ENCODE measurements at regions not wholly inside any gene's neighbourhood (a gene's known extent, or its start where the extent isn't known, plus 50 kb on each side); places are given as distances from the start of the nearest gene placed in this dataset.
"Not testable (repeated sequence)": the region's sequence is repeated elsewhere in the genome, so short reads cannot be mapped to it uniquely, and the experiment has no call there.

DNA sequence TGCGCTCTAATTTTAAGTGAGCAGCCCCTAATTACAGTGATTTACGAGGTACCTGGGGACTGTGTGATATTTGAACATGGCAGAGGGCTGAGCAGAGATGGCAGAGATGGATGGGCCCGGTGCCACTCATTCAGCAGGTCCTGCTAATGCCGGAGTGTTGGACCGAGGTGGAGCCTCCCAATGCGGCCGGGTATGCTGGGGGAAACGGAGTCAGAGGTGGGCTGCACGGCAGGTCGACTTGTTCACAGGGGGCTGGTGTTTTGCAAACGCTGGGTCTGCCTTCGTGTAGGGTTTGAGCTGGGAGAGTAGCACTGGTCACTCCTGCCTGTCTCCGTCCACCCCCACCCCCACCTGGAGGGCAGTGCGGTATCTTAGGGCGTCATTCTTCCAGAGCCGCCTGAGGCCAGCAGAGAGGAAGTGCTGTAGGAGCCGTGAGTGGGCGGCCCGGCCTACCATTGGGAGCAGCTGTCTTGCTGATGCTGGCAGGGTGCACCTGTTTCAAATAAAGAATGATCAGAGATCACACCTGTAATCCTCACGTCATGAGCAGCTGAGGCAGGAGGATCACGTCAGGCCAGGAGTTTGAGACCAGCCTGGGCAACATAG, 122.6 kb downstream of the IGLL1 start:
- no peak for ATAC-seq

DNA sequence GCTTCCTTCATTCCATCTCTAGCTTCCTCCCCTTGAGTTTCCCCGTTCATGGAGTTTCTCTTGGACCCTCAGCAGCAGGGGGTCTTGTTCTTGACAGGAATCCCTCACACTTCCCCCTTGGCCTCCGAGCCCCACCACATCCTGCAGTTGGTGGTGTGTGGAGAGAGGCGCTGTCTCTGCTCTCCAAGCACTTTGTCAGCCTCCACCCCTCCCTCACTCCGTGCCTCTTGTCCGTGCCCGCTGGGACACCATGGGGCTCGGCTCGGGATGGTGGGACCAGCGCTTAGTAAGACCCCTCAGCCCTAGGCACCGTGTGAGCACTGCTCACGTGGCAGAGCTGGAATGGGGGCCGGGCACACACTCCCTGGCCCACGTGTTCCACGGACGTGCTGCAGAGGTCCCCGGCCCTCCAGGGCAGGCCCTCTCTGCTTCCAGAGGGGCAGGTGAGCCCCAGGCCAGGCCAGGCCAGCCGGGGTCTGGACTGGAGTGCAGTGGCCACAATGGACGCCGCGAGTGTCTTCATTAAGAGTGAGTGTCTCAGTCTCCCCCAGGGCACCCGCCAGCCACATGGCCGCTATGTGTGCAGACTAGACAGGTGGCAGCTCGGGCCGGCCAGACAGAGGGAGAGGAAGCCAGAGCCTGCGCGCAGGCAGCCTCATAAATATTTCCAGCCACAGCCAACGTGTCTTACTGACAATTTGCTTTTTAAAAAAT, 123.3 kb downstream of the IGLL1 start:
- H3K36me3 ChIP-seq; H3K27ac ChIP-seq; intact Hi-C loops (cut with DNase I); ATAC-seq; H3K4me1 ChIP-seq; DNase-seq; H3K4me3 ChIP-seq; H3K9me3 ChIP-seq: not testable (repeated sequence)
- 57 to 63% (median 59%) methylated on average over 26 to 27 of the region's 27 CpGs for WGBS, 4 donors
- H3K27me3 ChIP-seq = peaks cover 0 to 27% (median 4%) of the 10 kb centered on the region in 9 donors

More for the DNA sequence above, 122.6 kb downstream of the IGLL1 start:
- no peaks in the 10 kb centered on the region for H3K4me1 ChIP-seq
- intact Hi-C loops (cut with DNase I) = no loop called here
- H3K27ac ChIP-seq = no peak overlapping the region
- no peaks in the 10 kb centered on the region for H3K9me3 ChIP-seq
- no peak for DNase-seq
- 75 to 78% (median 76%) methylated on average over 13 to 21 of the region's 21 CpGs for WGBS, 4 donors
- H3K4me3 ChIP-seq = no peak overlapping the region
- TF ChIP-seq, protein P1, sequence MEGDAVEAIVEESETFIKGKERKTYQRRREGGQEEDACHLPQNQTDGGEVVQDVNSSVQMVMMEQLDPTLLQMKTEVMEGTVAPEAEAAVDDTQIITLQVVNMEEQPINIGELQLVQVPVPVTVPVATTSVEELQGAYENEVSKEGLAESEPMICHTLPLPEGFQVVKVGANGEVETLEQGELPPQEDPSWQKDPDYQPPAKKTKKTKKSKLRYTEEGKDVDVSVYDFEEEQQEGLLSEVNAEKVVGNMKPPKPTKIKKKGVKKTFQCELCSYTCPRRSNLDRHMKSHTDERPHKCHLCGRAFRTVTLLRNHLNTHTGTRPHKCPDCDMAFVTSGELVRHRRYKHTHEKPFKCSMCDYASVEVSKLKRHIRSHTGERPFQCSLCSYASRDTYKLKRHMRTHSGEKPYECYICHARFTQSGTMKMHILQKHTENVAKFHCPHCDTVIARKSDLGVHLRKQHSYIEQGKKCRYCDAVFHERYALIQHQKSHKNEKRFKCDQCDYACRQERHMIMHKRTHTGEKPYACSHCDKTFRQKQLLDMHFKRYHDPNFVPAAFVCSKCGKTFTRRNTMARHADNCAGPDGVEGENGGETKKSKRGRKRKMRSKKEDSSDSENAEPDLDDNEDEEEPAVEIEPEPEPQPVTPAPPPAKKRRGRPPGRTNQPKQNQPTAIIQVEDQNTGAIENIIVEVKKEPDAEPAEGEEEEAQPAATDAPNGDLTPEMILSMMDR (IDR thresholded peaks at IDR 0.05) = no peak
- peaks cover 0 to 21% (median 4%) of the 10 kb centered on the region in 9 donors for H3K27me3 ChIP-seq
- no peaks in the 10 kb centered on the region for H3K36me3 ChIP-seq

DNA sequence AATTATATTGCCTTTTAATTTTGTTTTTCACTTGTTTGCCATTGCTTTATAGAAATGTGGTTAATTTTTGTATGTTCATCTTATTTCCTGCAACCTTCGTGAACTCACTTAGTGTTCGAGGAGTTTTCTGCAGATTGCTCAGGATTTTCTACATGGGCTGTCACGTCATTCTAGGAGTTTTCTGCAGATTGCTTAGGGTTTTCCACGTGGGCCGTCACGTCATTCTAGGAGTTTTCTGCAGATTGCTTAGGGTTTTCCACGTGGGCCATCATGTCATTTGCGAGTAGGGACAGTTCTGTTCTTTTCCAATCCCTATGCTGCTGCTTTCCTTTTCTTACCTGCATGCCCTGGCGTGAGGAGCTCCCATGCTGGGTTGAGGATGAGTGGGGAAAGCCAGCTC, 125.7 kb downstream of the IGLL1 start:
- ATAC-seq; H3K9me3 ChIP-seq; H3K4me1 ChIP-seq; H3K36me3 ChIP-seq; H3K27ac ChIP-seq; DNase-seq; intact Hi-C loops (cut with DNase I); H3K4me3 ChIP-seq: not testable (repeated sequence)
- peaks cover 0 to 30% (median 4%) of the 10 kb centered on the region in 9 donors for H3K27me3 ChIP-seq
- WGBS, 4 donors = 69 to 87% (median 80%) methylated on average over 9 of the region's 9 CpGs

DNA sequence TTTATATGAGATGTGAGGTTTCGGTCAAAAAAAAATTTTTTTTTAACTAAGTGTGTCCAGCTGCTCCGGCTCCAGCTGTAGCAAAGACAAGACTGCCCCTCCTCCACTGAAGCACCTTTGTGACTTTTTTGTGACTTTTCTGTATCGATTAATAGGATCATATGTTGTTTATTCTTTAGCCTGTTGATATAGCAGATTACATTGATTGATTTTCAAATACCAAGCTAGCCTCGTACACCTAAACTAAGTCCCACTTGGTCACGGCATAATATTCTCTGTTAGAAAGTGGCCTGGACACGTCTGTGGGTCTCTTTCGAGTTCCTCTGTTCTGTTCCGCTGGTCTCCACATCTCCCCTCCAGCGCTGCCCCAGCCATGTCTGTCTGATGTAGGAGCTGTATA, 126.8 kb downstream of the IGLL1 start:
- no peak overlapping the region for H3K27ac ChIP-seq
- 88 to 90% (median 89%) methylated on average over 9 of the region's 9 CpGs for WGBS, 4 donors
- ATAC-seq = no peak

More for the DNA sequence above, 126.8 kb downstream of the IGLL1 start:
- Histone ChIP-seq H3K9me3 (no peaks in the 10 kb centered on the region), H3K36me3 (no peaks in the 10 kb centered on the region), H3K4me3 (no peak overlapping the region), H3K4me1 (no peaks in the 10 kb centered on the region), H3K27me3 (peaks cover 0 to 30% (median 4%) of the 10 kb centered on the region in 9 donors)
- TF ChIP-seq, protein P1 (IDR thresholded peaks at IDR 0.05) = no peak
- TF ChIP-seq POLR2A (IDR thresholded peaks at IDR 0.05) = no peak
- no peak for DNase-seq
- intact Hi-C loops (cut with DNase I) = no loop called here

Measured in heart left ventricle (tissue), 16 donors.